ENCODE measurements at regions not wholly inside any gene's neighbourhood (a gene's known extent, or its start where the extent isn't known, plus 50 kb on each side); places are given as distances from the start of the nearest gene placed in this dataset.
A peak's percentile ranks its signal among the peaks of the same experiment; 100 is the strongest.

DNA sequence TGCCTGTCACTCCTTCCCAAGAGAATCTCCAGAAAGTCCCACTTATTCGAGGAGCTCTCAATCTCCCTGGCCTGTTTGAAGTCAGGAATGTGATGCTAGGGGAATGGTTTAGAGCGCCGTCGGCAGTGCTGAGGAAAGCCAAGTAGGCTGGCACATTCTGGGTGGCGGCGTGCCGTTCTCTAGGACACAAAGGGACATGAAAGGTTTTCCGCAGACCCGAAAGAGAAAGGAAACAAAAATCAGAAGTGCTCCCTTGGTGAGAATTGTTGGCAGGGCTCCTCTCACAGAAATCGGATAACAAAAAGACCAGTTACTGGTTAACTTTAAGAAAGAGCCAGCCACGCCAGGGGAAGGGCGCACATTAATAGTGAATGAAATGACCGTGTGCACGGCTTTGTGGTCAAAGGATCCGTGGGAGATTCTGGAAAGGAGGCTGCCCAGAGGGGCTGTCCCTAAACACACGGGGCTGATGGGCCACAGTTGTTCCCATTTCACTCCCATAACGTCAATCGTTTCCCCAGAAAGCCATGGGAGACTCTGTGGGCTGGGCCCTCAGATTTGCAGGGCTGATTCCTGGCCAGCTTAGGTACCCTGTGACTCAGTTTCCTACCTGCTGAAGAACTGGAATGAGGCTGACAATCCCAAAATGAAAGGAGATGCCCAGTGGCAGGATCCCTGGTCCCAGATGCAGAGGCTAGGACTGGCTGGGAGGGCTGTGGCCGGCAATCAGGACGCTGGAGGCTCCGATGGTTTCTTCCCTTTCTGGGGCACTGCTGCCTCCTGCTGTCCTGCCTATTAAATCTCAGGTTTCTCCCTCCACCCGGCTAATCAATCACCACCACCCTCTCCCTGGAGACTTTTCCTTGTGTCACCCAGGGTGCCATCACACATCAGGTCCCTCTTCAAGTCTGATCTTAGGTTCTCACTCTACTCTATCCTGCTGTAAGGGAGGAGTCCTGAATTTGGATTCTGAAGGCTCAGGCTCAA, 82.3 kb downstream of the RCN1 start:
- Histone ChIP-seq H3K4me1 (ENCODE audit: control insufficient read depth in 3 of 3, insufficient read depth in 2 of 3, low read depth in 1 of 3, low read length in 2 of 3) (no peaks in the 10 kb centered on the region), H3K27ac (ENCODE audit: low read depth in 1 of 3, low read length in 2 of 3) (no peak overlapping the region), H3K36me3 (ENCODE audit: control insufficient read depth in 3 of 3, insufficient read depth in 2 of 3, low read depth in 1 of 3, low read length in 3 of 3) (no peaks in the 10 kb centered on the region), H3K27me3 (ENCODE audit: control insufficient read depth in 3 of 3, insufficient read depth in 3 of 3, low read length in 3 of 3) (peaks cover 0 to 23% (median 0%) of the 10 kb centered on the region in 3 donors), H3K9me3 (ENCODE audit: control insufficient read depth in 2 of 2, insufficient read depth in 1 of 2, low read depth in 1 of 2, low read length in 1 of 2) (no peaks in the 10 kb centered on the region), H3K4me3 (ENCODE audit: low read depth in 1 of 3, low read length in 3 of 3) (no peak overlapping the region)
- WGBS, 3 donors, result 12 to 27% (median 23%) methylated on average over 22 of the region's 22 CpGs
- no peak for FAIRE-seq
- peak; percentile 37 to 55 for DNase-seq

DNA sequence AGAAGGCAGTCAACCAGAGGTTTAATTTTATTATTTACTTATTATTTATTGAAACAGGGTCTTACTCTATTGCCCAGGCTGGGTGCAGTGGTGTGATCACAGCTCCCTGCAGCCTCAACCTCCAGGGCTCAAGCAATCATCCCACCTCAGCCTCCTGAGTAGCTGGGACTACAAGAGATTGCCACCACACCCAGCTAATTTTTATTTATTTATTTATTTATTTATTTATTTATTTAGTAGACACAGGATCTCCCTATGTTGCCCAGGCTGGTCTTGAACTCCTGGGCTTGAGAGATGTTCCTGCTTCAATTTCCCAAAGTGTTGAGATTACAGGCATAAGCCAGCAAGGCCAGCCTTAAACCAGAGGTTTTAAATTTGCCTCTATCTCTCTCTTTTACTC, 83.1 kb downstream of the RCN1 start:
- DNase-seq (no peak), FAIRE-seq (no peak)
- no peak overlapping the region for H3K4me3 ChIP-seq (ENCODE audit: low read depth in 1 of 3, low read length in 3 of 3)
- no peak overlapping the region for H3K27ac ChIP-seq (ENCODE audit: low read depth in 1 of 3, low read length in 2 of 3)
- peaks cover 0 to 21% (median 0%) of the 10 kb centered on the region in 3 donors for H3K27me3 ChIP-seq (ENCODE audit: control insufficient read depth in 3 of 3, insufficient read depth in 3 of 3, low read length in 3 of 3)
- no peaks in the 10 kb centered on the region for H3K4me1 ChIP-seq (ENCODE audit: control insufficient read depth in 3 of 3, insufficient read depth in 2 of 3, low read depth in 1 of 3, low read length in 2 of 3)
- no peaks in the 10 kb centered on the region for H3K36me3 ChIP-seq (ENCODE audit: control insufficient read depth in 3 of 3, insufficient read depth in 2 of 3, low read depth in 1 of 3, low read length in 3 of 3)
- no peaks in the 10 kb centered on the region for H3K9me3 ChIP-seq (ENCODE audit: control insufficient read depth in 2 of 2, insufficient read depth in 1 of 2, low read depth in 1 of 2, low read length in 1 of 2)

DNA sequence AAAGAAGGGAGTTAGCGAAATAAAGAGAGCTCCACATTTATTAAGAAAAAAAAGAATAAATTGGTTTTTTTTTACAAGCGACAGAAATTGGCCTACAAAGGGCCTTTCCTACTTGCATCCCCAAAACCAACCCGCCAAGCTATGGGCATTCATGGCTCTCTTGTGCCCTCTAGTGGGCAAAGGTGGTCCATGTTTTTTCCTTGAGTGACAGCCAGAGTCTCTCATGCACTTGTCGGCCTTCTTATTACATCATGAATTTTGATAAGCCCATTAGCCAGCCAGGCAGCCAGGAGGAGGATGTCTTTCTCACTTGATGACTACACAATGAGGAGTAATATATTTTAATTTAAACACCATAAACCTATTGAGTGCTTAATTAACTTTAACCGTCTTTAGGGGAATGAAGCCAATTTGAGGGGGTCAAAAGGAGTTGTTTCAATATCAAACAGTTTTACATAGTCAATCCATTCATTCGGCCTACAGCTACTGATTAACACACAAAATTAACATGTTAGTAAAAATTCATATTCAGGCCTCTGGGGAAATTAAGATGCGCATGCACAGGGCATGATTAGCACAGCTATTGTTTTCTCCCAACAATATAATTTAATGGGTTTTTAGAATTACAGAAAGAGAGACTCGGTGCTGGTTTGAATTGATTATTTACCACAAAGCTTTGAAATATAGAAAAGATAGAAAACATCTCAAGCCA, 85.5 kb downstream of the RCN1 start:
- Histone ChIP-seq H3K4me1 (ENCODE audit: control insufficient read depth in 3 of 3, insufficient read depth in 2 of 3, low read depth in 1 of 3, low read length in 2 of 3) (no peaks in the 10 kb centered on the region), H3K4me3 (ENCODE audit: low read depth in 1 of 3, low read length in 3 of 3) (no peak overlapping the region), H3K27ac (ENCODE audit: low read depth in 1 of 3, low read length in 2 of 3) (no peak overlapping the region), H3K27me3 (ENCODE audit: control insufficient read depth in 3 of 3, insufficient read depth in 3 of 3, low read length in 3 of 3) (peaks cover 0 to 21% (median 0%) of the 10 kb centered on the region in 3 donors), H3K9me3 (ENCODE audit: control insufficient read depth in 2 of 2, insufficient read depth in 1 of 2, low read depth in 1 of 2, low read length in 1 of 2) (no peaks in the 10 kb centered on the region), H3K36me3 (ENCODE audit: control insufficient read depth in 3 of 3, insufficient read depth in 2 of 3, low read depth in 1 of 3, low read length in 3 of 3) (no peaks in the 10 kb centered on the region)
- peak; percentile 78 to 81 for DNase-seq
- 31 to 36% (median 35%) methylated on average over 8 of the region's 8 CpGs for WGBS, 3 donors
- no peak for FAIRE-seq

DNA sequence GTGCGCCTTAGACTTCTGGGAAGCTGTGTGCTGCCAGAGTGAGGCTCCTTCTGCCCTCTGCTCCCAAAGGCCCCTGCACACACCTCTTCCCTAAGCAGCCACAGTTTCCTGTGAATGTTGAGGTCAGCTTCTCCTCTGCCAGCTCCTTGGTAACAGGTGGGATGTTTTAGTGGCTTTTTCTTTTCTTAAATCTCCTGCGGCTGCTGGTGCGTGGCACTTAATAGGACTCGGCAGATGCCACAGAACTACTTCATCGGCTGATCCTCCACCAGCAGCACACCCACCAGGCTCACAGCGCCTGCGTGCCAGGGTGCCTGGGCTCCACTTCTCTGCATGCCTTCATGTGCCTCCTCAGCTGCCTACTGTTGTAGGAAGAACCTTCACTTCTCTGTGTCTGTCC, 87.8 kb downstream of the RCN1 start:
- WGBS, 3 donors, result 83 to 90% (median 85%) methylated on average over 7 of the region's 7 CpGs
- Histone ChIP-seq H3K27ac (ENCODE audit: low read depth in 1 of 3, low read length in 2 of 3) (no peak overlapping the region), H3K9me3 (ENCODE audit: control insufficient read depth in 2 of 2, insufficient read depth in 1 of 2, low read depth in 1 of 2, low read length in 1 of 2) (no peaks in the 10 kb centered on the region), H3K4me1 (ENCODE audit: control insufficient read depth in 3 of 3, insufficient read depth in 2 of 3, low read depth in 1 of 3, low read length in 2 of 3) (no peaks in the 10 kb centered on the region), H3K36me3 (ENCODE audit: control insufficient read depth in 3 of 3, insufficient read depth in 2 of 3, low read depth in 1 of 3, low read length in 3 of 3) (no peaks in the 10 kb centered on the region), H3K4me3 (ENCODE audit: low read depth in 1 of 3, low read length in 3 of 3) (no peak overlapping the region), H3K27me3 (ENCODE audit: control insufficient read depth in 3 of 3, insufficient read depth in 3 of 3, low read length in 3 of 3) (peaks cover 0 to 12% (median 3%) of the 10 kb centered on the region in 3 donors)
- DNase-seq (no peak), FAIRE-seq (no peak)

DNA sequence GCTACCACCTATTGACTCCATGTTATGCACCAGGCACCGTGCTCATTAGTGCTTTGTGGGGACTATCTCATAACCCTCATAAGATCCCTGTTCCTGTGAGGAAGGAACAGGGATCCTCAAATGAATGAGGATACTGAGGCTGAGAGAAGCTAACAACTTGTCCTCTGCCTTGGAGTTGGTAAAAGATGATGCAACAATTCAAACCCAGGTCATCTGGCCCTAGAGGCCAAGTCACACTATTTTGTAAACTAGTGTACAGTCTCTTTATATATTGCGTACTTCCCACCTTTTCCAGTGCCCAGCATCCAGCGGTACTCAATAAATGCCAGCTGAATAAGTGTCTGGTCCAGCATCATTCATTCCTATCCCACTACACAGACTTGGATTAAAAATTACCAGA, 92.6 kb downstream of the RCN1 start:
- no peak for DNase-seq
- WGBS, 3 donors, result 84 to 93% (median 89%) methylated on average over 3 of the region's 3 CpGs

DNA sequence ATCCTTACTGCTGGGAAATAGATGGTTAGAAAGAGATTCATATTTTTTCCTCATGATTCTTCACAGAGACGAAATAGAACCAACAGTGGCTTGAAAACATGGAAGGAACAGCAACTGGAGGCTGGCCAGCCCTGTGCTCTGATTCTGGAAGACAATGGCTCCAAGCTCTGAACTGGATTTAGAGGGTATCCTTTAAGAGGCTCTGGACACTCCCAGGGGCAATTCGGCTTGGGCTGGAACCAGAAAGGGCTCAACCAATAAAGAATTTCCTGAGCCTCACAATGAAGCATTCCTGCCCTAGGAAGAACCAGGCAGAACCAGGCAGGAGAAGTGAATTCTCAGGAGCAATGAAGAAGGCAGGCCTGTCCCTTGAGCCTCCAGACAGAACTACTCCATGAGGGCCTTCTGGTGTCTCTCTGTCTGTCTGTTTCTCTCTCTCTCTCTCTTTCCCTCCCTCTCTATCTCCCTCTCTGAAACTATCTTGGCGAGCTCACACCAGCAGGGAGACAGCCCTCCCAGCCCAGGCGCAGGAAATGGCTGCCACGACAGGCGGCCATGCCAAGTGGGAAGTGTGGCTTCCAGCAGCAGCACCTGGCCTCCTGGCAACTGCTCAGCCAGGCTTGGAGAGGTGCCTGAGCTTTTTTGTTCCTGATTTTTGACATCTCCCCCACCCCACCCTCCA, 93.3 kb downstream of the RCN1 start:
- no peak for FAIRE-seq

More for the DNA sequence above, 92.6 kb downstream of the RCN1 start:
- Histone ChIP-seq H3K4me3 (ENCODE audit: low read depth in 1 of 3, low read length in 3 of 3) (no peak overlapping the region), H3K9me3 (ENCODE audit: control insufficient read depth in 2 of 2, insufficient read depth in 1 of 2, low read depth in 1 of 2, low read length in 1 of 2) (no peaks in the 10 kb centered on the region), H3K4me1 (ENCODE audit: control insufficient read depth in 3 of 3, insufficient read depth in 2 of 3, low read depth in 1 of 3, low read length in 2 of 3) (no peaks in the 10 kb centered on the region), H3K36me3 (ENCODE audit: control insufficient read depth in 3 of 3, insufficient read depth in 2 of 3, low read depth in 1 of 3, low read length in 3 of 3) (no peaks in the 10 kb centered on the region), H3K27ac (ENCODE audit: low read depth in 1 of 3, low read length in 2 of 3) (no peak overlapping the region), H3K27me3 (ENCODE audit: control insufficient read depth in 3 of 3, insufficient read depth in 3 of 3, low read length in 3 of 3) (peaks cover 0 to 10% (median 3%) of the 10 kb centered on the region in 3 donors)
- no peak for FAIRE-seq

DNA sequence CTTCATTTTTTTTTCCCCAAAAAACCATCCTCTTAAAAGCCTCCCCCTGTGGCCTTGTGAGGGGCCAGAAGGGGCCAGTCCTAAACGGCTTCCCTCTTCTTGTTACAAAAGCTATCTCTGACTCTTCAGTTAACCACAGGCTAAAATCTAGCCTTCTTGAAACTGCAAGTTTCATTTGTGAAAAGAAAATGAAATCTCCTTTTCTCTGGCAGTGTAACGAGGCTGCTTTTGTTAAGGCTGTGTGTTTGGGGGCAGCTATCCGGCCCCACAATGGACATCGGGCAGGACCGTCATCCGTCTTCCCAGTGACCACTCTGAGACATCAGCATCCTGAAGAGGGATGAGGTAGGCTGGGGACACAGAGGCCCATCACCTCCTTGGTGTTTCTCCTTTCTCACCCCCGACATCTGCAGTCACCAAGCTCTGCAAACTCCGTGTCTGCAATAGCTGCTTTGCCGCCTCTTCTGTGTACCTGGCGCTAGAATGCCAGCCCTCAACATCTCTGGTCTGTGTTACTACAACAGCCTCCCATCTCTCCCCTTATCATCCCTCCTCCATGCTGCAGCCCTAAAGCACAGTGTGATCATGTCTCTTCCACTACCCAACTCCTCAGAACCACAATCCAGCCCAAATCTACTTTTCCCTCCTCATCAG, 94.0 kb downstream of the RCN1 start:
- Histone ChIP-seq H3K27ac (ENCODE audit: low read depth in 1 of 3, low read length in 2 of 3) (no peak overlapping the region), H3K4me1 (ENCODE audit: control insufficient read depth in 3 of 3, insufficient read depth in 2 of 3, low read depth in 1 of 3, low read length in 2 of 3) (no peaks in the 10 kb centered on the region), H3K4me3 (ENCODE audit: low read depth in 1 of 3, low read length in 3 of 3) (no peak overlapping the region), H3K36me3 (ENCODE audit: control insufficient read depth in 3 of 3, insufficient read depth in 2 of 3, low read depth in 1 of 3, low read length in 3 of 3) (no peaks in the 10 kb centered on the region), H3K9me3 (ENCODE audit: control insufficient read depth in 2 of 2, insufficient read depth in 1 of 2, low read depth in 1 of 2, low read length in 1 of 2) (no peaks in the 10 kb centered on the region), H3K27me3 (ENCODE audit: control insufficient read depth in 3 of 3, insufficient read depth in 3 of 3, low read length in 3 of 3) (peaks cover 0 to 10% (median 3%) of the 10 kb centered on the region in 3 donors)
- DNase-seq (no peak), FAIRE-seq (no peak)
- 79 to 82% (median 82%) methylated on average over 10 of the region's 10 CpGs for WGBS, 3 donors

More for the DNA sequence above, 93.3 kb downstream of the RCN1 start:
- H3K4me1 ChIP-seq (ENCODE audit: control insufficient read depth in 3 of 3, insufficient read depth in 2 of 3, low read depth in 1 of 3, low read length in 2 of 3), result no peaks in the 10 kb centered on the region
- DNase-seq, result no peak
- H3K36me3 ChIP-seq (ENCODE audit: control insufficient read depth in 3 of 3, insufficient read depth in 2 of 3, low read depth in 1 of 3, low read length in 3 of 3), result no peaks in the 10 kb centered on the region
- 54 to 69% (median 58%) methylated on average over 6 of the region's 6 CpGs for WGBS, 3 donors
- H3K9me3 ChIP-seq (ENCODE audit: control insufficient read depth in 2 of 2, insufficient read depth in 1 of 2, low read depth in 1 of 2, low read length in 1 of 2), result no peaks in the 10 kb centered on the region
- H3K4me3 ChIP-seq (ENCODE audit: low read depth in 1 of 3, low read length in 3 of 3), result no peak overlapping the region
- H3K27ac ChIP-seq (ENCODE audit: low read depth in 1 of 3, low read length in 2 of 3), result no peak overlapping the region
- peaks cover 0 to 10% (median 3%) of the 10 kb centered on the region in 3 donors for H3K27me3 ChIP-seq (ENCODE audit: control insufficient read depth in 3 of 3, insufficient read depth in 3 of 3, low read length in 3 of 3)

DNA sequence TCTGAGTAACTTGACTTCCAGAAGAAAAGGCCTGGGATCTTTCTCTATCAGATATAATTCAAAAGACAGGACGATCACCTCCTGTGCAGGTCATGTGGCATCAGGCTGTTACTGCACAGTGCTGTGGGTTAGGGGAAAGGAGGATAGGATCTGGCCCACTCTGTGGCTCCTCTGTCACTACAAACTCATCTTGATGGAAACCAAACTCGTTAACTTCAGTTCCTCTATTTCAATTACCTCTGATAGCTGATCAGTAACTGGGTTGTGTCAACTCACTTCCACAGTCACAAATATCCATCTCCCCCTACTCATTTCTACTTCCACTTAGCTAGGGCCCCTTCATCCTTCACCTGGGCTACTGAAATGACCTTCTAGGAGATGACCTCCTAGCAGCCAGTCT, 95.2 kb downstream of the RCN1 start:
- Histone ChIP-seq H3K9me3 (ENCODE audit: control insufficient read depth in 2 of 2, insufficient read depth in 1 of 2, low read depth in 1 of 2, low read length in 1 of 2) (no peaks in the 10 kb centered on the region), H3K4me3 (ENCODE audit: low read depth in 1 of 3, low read length in 3 of 3) (no peak overlapping the region), H3K27me3 (ENCODE audit: control insufficient read depth in 3 of 3, insufficient read depth in 3 of 3, low read length in 3 of 3) (peaks cover 0 to 10% (median 3%) of the 10 kb centered on the region in 3 donors), H3K27ac (ENCODE audit: low read depth in 1 of 3, low read length in 2 of 3) (no peak overlapping the region), H3K4me1 (ENCODE audit: control insufficient read depth in 3 of 3, insufficient read depth in 2 of 3, low read depth in 1 of 3, low read length in 2 of 3) (no peaks in the 10 kb centered on the region), H3K36me3 (ENCODE audit: control insufficient read depth in 3 of 3, insufficient read depth in 2 of 3, low read depth in 1 of 3, low read length in 3 of 3) (no peaks in the 10 kb centered on the region)
- DNase-seq (no peak), FAIRE-seq (no peak)
- WGBS, 3 donors, result 66 to 83% (median 74%) methylated on average over 2 of the region's 2 CpGs
